H1 (cell line): ENCODE measurements at regions not wholly inside any gene's neighbourhood (a gene's known extent, or its start where the extent isn't known, plus 50 kb on each side); places are given as distances from the start of the nearest gene placed in this dataset.
A peak's percentile ranks its signal among the peaks of the same experiment; 100 is the strongest.

Experiments used
- CTCF ChIA-PET: fragments of 300-600 bp; sonication (Branson Sonifier 250); formaldehyde crosslinking; loops from one replicate; lab custom pipeline; 2021; ENCODE audit not compliant: partially characterized antibody; lab: Charles Lee
- POLR2A ChIA-PET: fragments of 300-600 bp; sonication (Branson Sonifier 250); formaldehyde crosslinking; loops from one replicate; lab custom pipeline; 2021; ENCODE audit warnings: inconsistent platforms; ENCODE audit not compliant: partially characterized antibody; lab: Charles Lee
- DNase-seq, 2 experiments: peaks; one replicate each; pipeline versions ENCODE4 v3.0.0 to v3.0.0-alpha.2; 2010 to 2022; ENCODE audit warnings: low spot score in 2 of 2, low read depth in 1 of 2, mixed read lengths in 1 of 2
- FAIRE-seq: peaks from 2 replicates; lab custom pipeline; 2011; peaks lifted over from hg19 to GRCh38; lab: Jason Lieb, UNC
- H2AFZ ChIP-seq: 2 replicates; pipeline ENCODE4 v1.8.1; 2012; ENCODE audit warnings: low read length, inconsistent platforms
- H2AK5ac ChIP-seq: 2 replicates; pipeline ENCODE4 v1.6.1; 2013; ENCODE audit warnings: low read depth, low read length
- H2BK120ac ChIP-seq: replicated peaks from 2 replicates; pipeline ENCODE3; 2013; ENCODE audit warnings: low read depth, low read length, inconsistent platforms
- H2BK12ac ChIP-seq: 2 replicates; pipeline ENCODE4 v1.6.1; 2013; ENCODE audit warnings: low read depth, low read length
- H2BK15ac ChIP-seq: 2 replicates; pipeline ENCODE4 v1.6.1; 2013; ENCODE audit warnings: low read length
- H2BK20ac ChIP-seq: 2 replicates; pipeline ENCODE4 v1.6.1; 2013; ENCODE audit warnings: low read length
- H2BK5ac ChIP-seq: 2 replicates; pipeline ENCODE4 v1.6.1; 2013; ENCODE audit warnings: low read depth, low read length
- H3K14ac ChIP-seq: 2 replicates; pipeline ENCODE4 v1.6.1; 2013; ENCODE audit warnings: inconsistent platforms; ENCODE audit not compliant: insufficient read length
- H3K18ac ChIP-seq: 2 replicates; pipeline ENCODE4 v1.6.1; 2013; ENCODE audit warnings: low read length; ENCODE audit errors: extremely low read depth
- H3K23ac ChIP-seq: 2 replicates; pipeline ENCODE4 v1.6.1; 2013; ENCODE audit warnings: inconsistent platforms; ENCODE audit not compliant: insufficient read length
- H3K23me2 ChIP-seq: 2 replicates; pipeline ENCODE4 v1.6.1; 2013; ENCODE audit warnings: low read depth, low read length
- H3K27ac ChIP-seq: 2 replicates; pipeline ENCODE4 v1.6.1; 2011; ENCODE audit warnings: low read depth, low read length, inconsistent platforms
- H3K27me3 ChIP-seq, 4 experiments: replicated peaks in 1 of 4; 1 replicate in 1 of 4; 2 replicates in 3 of 4; pipeline versions ENCODE4 v1.6.1 to v1.8.1; 2011 to 2013; ENCODE audit warnings: low read length in 3 of 4, mild to moderate bottlenecking in 3 of 4, inconsistent platforms in 2 of 4, mixed read lengths in 2 of 4, moderate library complexity in 1 of 4; ENCODE audit not compliant: control insufficient read depth in 3 of 4, insufficient read depth in 3 of 4; ENCODE audit errors: extremely low read depth in 1 of 4
- H3K36me3 ChIP-seq, 4 experiments: 2 replicates each; pipeline versions ENCODE4 v1.6.1 to v1.8.1; 2011 to 2013; ENCODE audit warnings: mild to moderate bottlenecking in 4 of 4, low read length in 3 of 4, moderate library complexity in 2 of 4, control low read depth in 1 of 4, inconsistent platforms in 1 of 4; ENCODE audit not compliant: insufficient read depth in 4 of 4, control insufficient read depth in 2 of 4
- H3K4ac ChIP-seq: replicated peaks from 2 replicates; pipeline ENCODE3; 2013; ENCODE audit warnings: low read length, low read depth, mixed read lengths, inconsistent platforms; ENCODE audit not compliant: insufficient read length
- H3K4me1 ChIP-seq, 4 experiments: replicated peaks in 1 of 4; 1 replicate in 1 of 4; 2 replicates in 3 of 4; pipeline versions ENCODE4 v1.6.1 to v1.8.1; 2011 to 2013; ENCODE audit warnings: low read length in 3 of 4, inconsistent platforms in 2 of 4, mixed read lengths in 1 of 4; ENCODE audit not compliant: insufficient read depth in 4 of 4, control insufficient read depth in 3 of 4
- H3K4me2 ChIP-seq, 2 experiments: 2 replicates each; pipeline versions ENCODE4 v1.6.1 to v1.8.1; 2011 to 2013; ENCODE audit warnings: low read depth in 2 of 2, low read length in 2 of 2, control low read depth in 1 of 2, inconsistent platforms in 1 of 2, mild to moderate bottlenecking in 1 of 2; ENCODE audit not compliant: insufficient read depth in 1 of 2
- H3K4me3 ChIP-seq, 4 experiments: fragments of 200-600, 300-600 bp in 1 of 4; sonication (generic), shearing (Covaris generic), sonication (Bioruptor Twin) in 1 of 4; 2 replicates each; pipeline versions ENCODE4 v1.5.1 to v1.8.1; 2011 to 2016; ENCODE audit warnings: low read length in 4 of 4, low read depth in 3 of 4, control low read depth in 2 of 4, inconsistent platforms in 2 of 4, mild to moderate bottlenecking in 2 of 4, mixed read lengths in 1 of 4, moderate library complexity in 1 of 4; ENCODE audit not compliant: insufficient read depth in 2 of 4; ENCODE audit errors: extremely low read depth in 1 of 4
- H3K56ac ChIP-seq: replicated peaks from 2 replicates; pipeline ENCODE3; 2013; ENCODE audit warnings: low read depth, mild to moderate bottlenecking, mixed read lengths, low read length, inconsistent platforms; ENCODE audit not compliant: insufficient read length
- H3K79me1 ChIP-seq: 2 replicates; pipeline ENCODE4 v1.6.1; 2013; ENCODE audit warnings: low read depth, low read length, control low read depth
- H3K79me2 ChIP-seq, 2 experiments: 2 replicates each; pipeline versions ENCODE4 v1.6.1 to v1.8.1; 2012 to 2013; ENCODE audit warnings: low read length in 2 of 2, mild to moderate bottlenecking in 2 of 2, inconsistent platforms in 1 of 2; ENCODE audit not compliant: insufficient read depth in 2 of 2, control insufficient read depth in 1 of 2
- H3K9ac ChIP-seq, 4 experiments: replicated peaks in 1 of 4; 1 replicate in 1 of 4; 2 replicates in 3 of 4; pipeline versions ENCODE4 v1.6.1 to v1.8.1; 2011 to 2013; ENCODE audit warnings: low read depth in 3 of 4, low read length in 3 of 4, control low read depth in 2 of 4, mild to moderate bottlenecking in 2 of 4, moderate library complexity in 2 of 4, inconsistent platforms in 1 of 4; ENCODE audit errors: extremely low read depth in 1 of 4
- H3K9me3 ChIP-seq, 2 experiments: 2 replicates each; pipeline versions ENCODE4 v1.6.1 to v1.8.1; 2012 to 2013; ENCODE audit warnings: mild to moderate bottlenecking in 2 of 2, moderate library complexity in 2 of 2, control low read depth in 1 of 2, inconsistent platforms in 1 of 2, low read depth in 1 of 2, low read length in 1 of 2, mixed read lengths in 1 of 2; ENCODE audit not compliant: insufficient read depth in 2 of 2
- H4K20me1 ChIP-seq, 2 experiments: replicated peaks in 1 of 2; 2 replicates each; pipeline versions ENCODE3 to v1.8.1; 2011 to 2013; ENCODE audit warnings: inconsistent platforms in 2 of 2, low read length in 2 of 2, mild to moderate bottlenecking in 1 of 2; ENCODE audit not compliant: insufficient read depth in 2 of 2, control insufficient read depth in 1 of 2
- H4K5ac ChIP-seq: 2 replicates; pipeline ENCODE4 v1.6.1; 2013; ENCODE audit warnings: low read length, low read depth, mixed read lengths, inconsistent platforms; ENCODE audit not compliant: insufficient read length
- H4K8ac ChIP-seq: 2 replicates; pipeline ENCODE4 v1.8.0; 2013; ENCODE audit warnings: mild to moderate bottlenecking, moderate library complexity, low read length, inconsistent platforms; ENCODE audit not compliant: insufficient read depth; ENCODE audit errors: extremely low read depth
- H4K91ac ChIP-seq: replicated peaks from 2 replicates; pipeline ENCODE3; 2013; ENCODE audit warnings: low read length, mixed read lengths, inconsistent platforms; ENCODE audit not compliant: insufficient read length
- CHD1 ChIP-seq: IDR thresholded peaks from 2 replicates; pipeline ENCODE4 v1.6.1; 2012; ENCODE audit warnings: low read depth, low read length, improper control_type of control experiment
- EP300 ChIP-seq, 2 experiments: IDR thresholded peaks; 1 replicate in 1 of 2; 2 replicates in 1 of 2; pipeline ENCODE4 v1.6.1; 2011 to 2012; ENCODE audit warnings: low read depth in 2 of 2, low read length in 2 of 2, mild to moderate bottlenecking in 2 of 2, borderline replicate concordance in 1 of 2, inconsistent platforms in 1 of 2, moderate library complexity in 1 of 2
- GTF2F1 ChIP-seq: IDR thresholded peaks from 2 replicates; pipeline ENCODE4 v1.6.1; 2012; ENCODE audit warnings: low read depth, low read length, improper control_type of control experiment, borderline replicate concordance
- MAX ChIP-seq: IDR thresholded peaks from 2 replicates; pipeline ENCODE4 v1.6.1; 2012; ENCODE audit warnings: inconsistent platforms
- RBBP5 ChIP-seq: IDR thresholded peaks from 2 replicates; pipeline ENCODE4 v1.7.1; 2012; ENCODE audit warnings: low read depth, mild to moderate bottlenecking, inconsistent platforms, low read length, moderate library complexity, borderline replicate concordance
- SIN3A ChIP-seq, 2 experiments: IDR thresholded peaks in 1 of 2; conservative IDR thresholded peaks in 1 of 2; 2 replicates each; pipeline ENCODE4 v1.6.1; 2011 to 2012; ENCODE audit warnings: low read length in 2 of 2, improper control_type of control experiment in 1 of 2, low read depth in 1 of 2, mild to moderate bottlenecking in 1 of 2
- SP1 ChIP-seq: IDR thresholded peaks from 2 replicates; pipeline ENCODE4 v1.6.1; 2011; ENCODE audit warnings: low read depth, low read length
- WGBS, 2 experiments: shearing (Covaris generic) in 1 of 2; methylation state at CpG; one replicate each; pipeline versions ENCODE4 v1.1.6 to v1.1.7; 2013 to 2015; ENCODE audit warnings: low lambda C conversion rate in 2 of 2, mixed read lengths in 2 of 2, inconsistent platforms in 1 of 2, low coverage in 1 of 2, missing lambda C conversion rate in 1 of 2; ENCODE audit not compliant: insufficient replicate concordance in 2 of 2, insufficient coverage in 1 of 2, insufficient read length in 1 of 2; ENCODE audit errors: extremely low coverage in 1 of 2, missing lambda C conversion rate in 1 of 2; 5-methylcytosine and 5-hydroxymethylcytosine counted together

- DNase-seq: no peak
- H3K9me3 ChIP-seq: no peaks in the 10 kb centered on the region
- 67% methylated on average over 3 of the region's 3 CpGs; no CpG with 5 or more reads in 1 of the 2 experiments for WGBS, 2 experiments
- no peak overlapping the region for H2BK20ac ChIP-seq
- no peak overlapping the region for H4K91ac ChIP-seq
- no peaks in the 10 kb centered on the region for H3K79me2 ChIP-seq
- H2AFZ ChIP-seq: no peak overlapping the region
- no peak overlapping the region for H2BK15ac ChIP-seq
- TF ChIP-seq RBBP5: no peak
- no peak for TF ChIP-seq GTF2F1
- no peak for TF ChIP-seq CHD1
- no peak for TF ChIP-seq MAX
- no peak for TF ChIP-seq EP300 (IDR thresholded peaks at IDR 0.05; ENCODE audit: borderline replicate concordance in 1 of 2, low read depth in 2 of 2, low read length in 2 of 2)
- no peak for TF ChIP-seq SP1
- TF ChIP-seq SIN3A (conservative IDR thresholded peaks at IDR 0.05 in 1 of 2, IDR thresholded peaks at IDR 0.05 in 1 of 2; ENCODE audit: low read depth in 1 of 2, low read length in 2 of 2): no peak
- ChIA-PET POLR2A (interaction anchor here (0.6 kb wide), 1 partner anchor 21 kb away, joined by 4 read pairs; no protein-coding TSS in a partner anchor), CTCF (interaction anchor here (0.6 to 1.6 kb wide), 3 partner anchors 16 to 143 kb away, joined by 3 read pairs; no protein-coding TSS in a partner anchor)
- peaks cover 0 to 8% (median 2%) of the 10 kb centered on the region in 4 experiments; a peak in 5 of 7 replicates for H3K4me1 ChIP-seq
- FAIRE-seq: no peak
- no peaks in the 10 kb centered on the region for H3K27me3 ChIP-seq
- H2BK120ac ChIP-seq: no peak overlapping the region
- H4K5ac ChIP-seq: peak overlapping the region; percentile 43
- no peak overlapping the region for H3K23ac ChIP-seq
- H2BK12ac ChIP-seq: no peak overlapping the region
- H3K4me2 ChIP-seq: no peak overlapping the region
- H4K20me1 ChIP-seq: no peaks in the 10 kb centered on the region
- H3K36me3 ChIP-seq: no peaks in the 10 kb centered on the region
- H3K18ac ChIP-seq: no peak overlapping the region
- H3K4ac ChIP-seq: no peak overlapping the region
- H2BK5ac ChIP-seq: no peak overlapping the region
- no peak overlapping the region for H3K14ac ChIP-seq
- no peak overlapping the region for H4K8ac ChIP-seq
- no peak overlapping the region for H3K56ac ChIP-seq
- no peaks in the 10 kb centered on the region for H3K79me1 ChIP-seq
- H3K23me2 ChIP-seq: no peaks in the 10 kb centered on the region
- H2AK5ac ChIP-seq: no peak overlapping the region
- H3K9ac ChIP-seq: no peak overlapping the region
- H3K4me3 ChIP-seq: no peak overlapping the region
- H3K27ac ChIP-seq: no peak overlapping the region
These were observed 51.8 kb upstream of the PARD3 start for GRCh38 chr10:34866848-34867247.
